Activated CD4-positive, alpha-beta T cell treated with anti-CD3 and anti-CD28 coated beads, Interleukin-2, Interleukin-4, amounts not matched to agents 100 ng/mL and 50 ng/mL, durations not matched to agents 16 hours and 8 hours (primary cell): ENCODE measurements at regions not wholly inside any gene's neighbourhood (a gene's known extent, or its start where the extent isn't known, plus 50 kb on each side); places are given as distances from the start of the nearest gene placed in this dataset.
"Not testable (repeated sequence)": the region's sequence is repeated elsewhere in the genome, so short reads cannot be mapped to it uniquely, and the experiment has no call there.

Source experiments
- DNase-seq: peaks from one replicate; pipeline ENCODE4 v3.0.0-alpha.2; 2020; ENCODE audit warnings: low spot score

GRCh38 chr11:38006466-38006865, 1408.4 kb upstream of the RAG2 start:
- DNase-seq, result no peak

DNA sequence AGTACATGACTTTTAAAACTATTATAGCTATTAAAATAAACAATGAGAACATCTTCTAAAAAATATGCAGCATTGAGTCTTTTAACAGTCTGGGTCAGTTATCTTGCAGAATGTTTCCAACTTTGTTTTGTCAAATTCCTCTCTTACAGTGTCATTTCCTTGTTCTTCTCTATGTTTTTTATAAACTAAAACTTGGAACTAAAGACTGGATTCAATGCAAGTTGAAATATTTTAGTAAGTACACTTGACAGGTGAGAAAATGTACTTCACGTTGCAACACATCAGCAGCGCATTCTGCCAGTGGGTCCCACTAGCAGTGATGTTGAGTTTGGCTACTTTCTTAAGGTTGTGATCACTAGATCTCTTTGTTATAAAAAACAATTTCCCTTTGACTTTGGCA, 1407.6 kb upstream of the RAG2 start:
- DNase-seq, result no peak

DNA sequence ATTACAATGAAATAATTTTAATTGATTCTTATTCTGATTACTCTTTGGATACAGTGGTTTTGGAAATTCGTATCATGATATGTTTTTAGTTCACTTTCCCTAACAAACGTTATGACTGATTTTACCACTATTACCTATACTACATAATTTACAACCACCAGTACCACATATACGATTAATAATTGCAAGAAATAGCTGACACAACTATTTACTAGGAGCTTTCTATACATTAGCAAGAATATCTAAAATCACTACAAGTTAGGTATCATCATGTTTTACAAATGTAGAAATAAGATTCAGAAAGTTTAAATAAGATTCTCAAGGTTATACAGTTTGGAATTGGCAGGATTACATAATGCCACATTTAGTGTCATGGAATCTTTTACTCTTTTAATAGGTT, 1401.1 kb upstream of the RAG2 start:
- DNase-seq, result no peak

- no peak for DNase-seq
Measured at GRCh38 chr11:37995886-37996285, 1397.8 kb upstream of the RAG2 start.

GRCh38 chr11:37988031-37988430, 1390.0 kb upstream of the RAG2 start:
- DNase-seq, result no peak

DNA sequence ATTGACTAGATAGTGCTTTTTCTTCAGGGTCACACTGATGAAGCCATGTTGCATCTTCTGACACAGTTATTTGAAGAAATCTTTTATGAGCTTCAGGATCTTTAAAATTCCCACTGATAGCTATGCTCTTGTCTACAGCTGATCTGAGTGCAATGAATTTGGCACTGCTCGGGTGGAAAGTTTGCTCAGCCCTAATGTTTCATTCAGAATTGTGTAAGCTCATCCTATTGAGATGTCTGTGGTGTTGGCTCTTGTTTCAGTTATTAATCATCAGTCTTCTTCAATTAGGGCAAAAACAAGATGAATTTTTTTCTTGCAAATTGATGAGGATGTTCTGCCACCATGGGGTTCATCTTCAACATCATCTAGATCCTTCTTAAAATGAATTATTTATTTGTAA, 1387.0 kb upstream of the RAG2 start:
- no peak for DNase-seq

GRCh38 chr11:37978647-37979046, 1380.6 kb upstream of the RAG2 start:
- DNase-seq, result no peak

GRCh38 chr11:37973941-37974340, 1375.9 kb upstream of the RAG2 start:
- no peak for DNase-seq

DNA sequence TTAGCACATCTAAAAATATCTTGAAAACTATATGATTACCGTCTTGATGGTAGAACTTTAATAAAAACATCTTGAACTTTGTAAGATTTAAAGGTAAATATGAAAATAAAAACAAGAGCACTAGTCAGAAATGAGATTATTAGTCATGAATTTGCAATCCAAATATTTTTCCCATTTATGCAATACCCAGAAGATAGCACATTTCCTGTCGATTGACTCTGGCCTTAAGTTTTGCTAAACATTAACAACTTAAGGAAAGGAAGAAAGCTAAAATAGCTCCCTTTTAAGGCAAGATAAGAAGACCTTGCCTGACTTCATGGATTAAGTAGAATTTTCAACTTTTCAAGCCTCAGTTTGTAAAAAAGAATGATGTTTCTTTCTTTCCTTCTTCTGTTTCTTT, 1374.7 kb upstream of the RAG2 start:
- no peak for DNase-seq

DNA sequence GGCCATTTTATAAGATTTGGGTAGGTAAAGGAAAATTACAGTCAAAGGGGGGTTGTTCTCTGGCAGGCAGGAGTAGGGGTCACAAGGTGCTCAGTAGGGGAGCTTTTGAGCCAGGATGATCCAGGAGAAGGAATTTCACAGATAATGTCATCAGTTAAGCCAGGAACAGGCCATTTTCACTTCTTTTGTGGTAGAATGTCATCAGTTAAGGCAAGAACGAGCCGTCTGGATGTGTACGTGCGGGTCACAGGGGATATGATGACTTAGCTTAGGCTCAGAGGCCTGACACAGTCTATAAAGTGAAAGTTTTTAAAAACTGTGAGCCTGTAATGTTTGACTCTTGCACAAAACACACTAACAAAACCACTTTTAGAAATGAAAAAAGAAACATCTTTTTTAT, 1371.3 kb upstream of the RAG2 start:
- not testable (repeated sequence) for DNase-seq

- no peak for DNase-seq
Measured at GRCh38 chr11:37968148-37968547, 1370.1 kb upstream of the RAG2 start.

GRCh38 chr11:37967635-37968034, 1369.6 kb upstream of the RAG2 start:
- no peak for DNase-seq

DNA sequence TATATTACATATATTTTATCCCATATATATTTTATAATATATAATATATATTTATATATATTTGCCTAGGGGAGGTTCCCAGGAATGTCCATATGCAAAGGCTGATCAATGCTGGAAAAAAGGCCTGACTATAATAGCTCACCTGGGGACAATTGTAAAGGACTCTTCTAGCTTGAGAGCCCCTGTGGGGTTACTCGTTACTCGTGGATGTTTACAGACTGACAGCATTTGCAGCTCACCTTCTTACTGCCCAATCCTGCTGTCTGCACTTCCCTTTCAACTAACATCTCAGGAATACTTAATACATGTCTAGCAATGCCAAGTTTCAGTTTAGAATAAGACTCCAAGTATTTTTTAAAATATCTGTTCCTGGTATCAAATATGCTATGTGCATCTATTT, 1365.4 kb upstream of the RAG2 start:
- no peak for DNase-seq

- DNase-seq, result no peak
Measured at GRCh38 chr11:37957717-37958116, 1359.7 kb upstream of the RAG2 start.

- DNase-seq, result no peak
Measured at GRCh38 chr11:37951996-37952395, 1354.0 kb upstream of the RAG2 start.

GRCh38 chr11:37948258-37948657, 1350.2 kb upstream of the RAG2 start:
- DNase-seq, result no peak

GRCh38 chr11:37947821-37948220, 1349.8 kb upstream of the RAG2 start:
- no peak for DNase-seq

- peak; percentile 19 for DNase-seq
Measured at GRCh38 chr11:37946155-37946766, 1348.2 kb upstream of the RAG2 start.

- no peak for DNase-seq
Measured at GRCh38 chr11:37942081-37942480, 1344.0 kb upstream of the RAG2 start.

- no peak for DNase-seq
Measured at GRCh38 chr11:37929100-37929653, 1331.1 kb upstream of the RAG2 start.

GRCh38 chr11:37926772-37927171, 1328.7 kb upstream of the RAG2 start:
- no peak for DNase-seq

GRCh38 chr11:37916331-37916730, 1318.3 kb upstream of the RAG2 start:
- no peak for DNase-seq

DNA sequence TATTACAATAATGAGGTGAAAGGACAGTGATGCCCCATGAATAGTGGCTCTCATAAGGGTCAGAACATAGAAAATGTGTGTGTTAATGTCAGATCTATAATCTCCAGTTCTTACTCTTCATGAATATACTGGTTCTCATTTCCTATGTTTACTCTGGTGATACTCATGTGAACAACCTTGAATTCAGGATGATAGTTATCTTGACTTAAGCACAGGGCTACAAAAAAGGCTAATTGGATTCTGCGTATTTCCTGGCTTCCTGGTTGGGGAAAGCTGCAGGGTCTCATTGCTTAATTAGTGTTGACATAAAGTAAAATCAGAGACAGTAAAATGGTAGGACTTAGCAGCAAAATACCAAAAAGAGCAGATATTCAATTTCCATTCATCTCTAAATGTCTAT, 1316.8 kb upstream of the RAG2 start:
- DNase-seq, result no peak

GRCh38 chr11:37908219-37908548, 1310.1 kb upstream of the RAG2 start:
- no peak for DNase-seq
